ENCODE measurements at regions not wholly inside any gene's neighbourhood (a gene's known extent, or its start where the extent isn't known, plus 50 kb on each side); places are given as distances from the start of the nearest gene placed in this dataset.

DNA sequence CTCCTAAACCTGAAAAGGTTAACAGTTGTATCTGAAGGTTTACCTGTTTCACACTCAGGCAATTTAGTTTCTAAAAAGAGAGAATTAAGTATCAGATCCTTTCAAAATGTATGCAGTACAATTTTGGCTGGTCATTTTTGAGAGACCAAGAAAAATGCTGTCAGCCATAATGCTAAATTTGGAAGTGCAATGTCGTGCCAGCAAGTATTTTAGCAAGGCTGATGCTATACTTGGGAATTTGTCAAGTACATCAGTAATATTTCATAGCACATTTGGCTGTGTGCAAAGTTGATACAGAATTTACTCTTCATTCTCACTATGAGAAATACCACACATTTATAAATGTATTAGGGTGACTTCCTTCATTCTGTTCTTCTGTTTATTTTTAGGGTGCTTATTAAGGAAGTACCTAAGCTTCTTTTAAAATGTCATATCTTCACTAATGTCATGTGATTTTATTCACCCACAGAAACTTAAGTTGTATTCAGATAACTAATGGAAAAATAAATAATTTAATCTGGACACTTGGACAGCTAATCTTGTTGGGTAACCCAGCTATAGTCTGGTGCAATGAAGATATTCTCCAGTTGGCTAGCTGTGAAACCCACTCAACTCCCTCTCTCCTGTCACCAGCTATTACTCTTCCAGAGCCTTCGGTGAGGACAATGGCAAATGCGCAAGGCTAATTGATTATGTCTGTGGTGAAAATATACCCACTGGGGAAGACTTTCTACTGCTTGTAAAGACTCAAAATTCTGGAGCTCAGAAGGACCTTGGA, 84.2 kb upstream of the TLL1 start:
- Histone ChIP-seq H3K36me3 (ENCODE audit: insufficient read depth, low read length) (no peaks in the 10 kb centered on the region), H3K4me3 (ENCODE audit: low read length) (no peak overlapping the region), H3K27me3 (ENCODE audit: control insufficient read depth in 1 of 2, insufficient read depth in 2 of 2, low read length in 2 of 2) (no peaks in the 10 kb centered on the region), H3K9me3 (ENCODE audit: control insufficient read depth in 1 of 2, insufficient read depth in 1 of 2, low read length in 2 of 2) (no peaks in the 10 kb centered on the region), H3K27ac (ENCODE audit: low read depth in 1 of 2, low read length in 2 of 2) (no peak overlapping the region), H3K4me1 (ENCODE audit: insufficient read depth, low read length) (no peaks in the 10 kb centered on the region)
- POLR2A ChIA-PET, result no interaction called here
- H3K27ac Mint-ChIP-seq, result no peak overlapping the region
- H3K36me3 Mint-ChIP-seq (ENCODE audit: low read depth), result no peaks in the 10 kb centered on the region
- no peaks in the 10 kb centered on the region for H3K4me1 Mint-ChIP-seq (ENCODE audit: low read depth)
- H3K27me3 Mint-ChIP-seq, result no peaks in the 10 kb centered on the region
- CTCF ChIA-PET, result no interaction called here
- no peak overlapping the region for H3K4me3 Mint-ChIP-seq
- ATAC-seq (ENCODE audit: poor library complexity), result no peak
- DNase-seq, result no peak
- TF ChIP-seq, protein P1, sequence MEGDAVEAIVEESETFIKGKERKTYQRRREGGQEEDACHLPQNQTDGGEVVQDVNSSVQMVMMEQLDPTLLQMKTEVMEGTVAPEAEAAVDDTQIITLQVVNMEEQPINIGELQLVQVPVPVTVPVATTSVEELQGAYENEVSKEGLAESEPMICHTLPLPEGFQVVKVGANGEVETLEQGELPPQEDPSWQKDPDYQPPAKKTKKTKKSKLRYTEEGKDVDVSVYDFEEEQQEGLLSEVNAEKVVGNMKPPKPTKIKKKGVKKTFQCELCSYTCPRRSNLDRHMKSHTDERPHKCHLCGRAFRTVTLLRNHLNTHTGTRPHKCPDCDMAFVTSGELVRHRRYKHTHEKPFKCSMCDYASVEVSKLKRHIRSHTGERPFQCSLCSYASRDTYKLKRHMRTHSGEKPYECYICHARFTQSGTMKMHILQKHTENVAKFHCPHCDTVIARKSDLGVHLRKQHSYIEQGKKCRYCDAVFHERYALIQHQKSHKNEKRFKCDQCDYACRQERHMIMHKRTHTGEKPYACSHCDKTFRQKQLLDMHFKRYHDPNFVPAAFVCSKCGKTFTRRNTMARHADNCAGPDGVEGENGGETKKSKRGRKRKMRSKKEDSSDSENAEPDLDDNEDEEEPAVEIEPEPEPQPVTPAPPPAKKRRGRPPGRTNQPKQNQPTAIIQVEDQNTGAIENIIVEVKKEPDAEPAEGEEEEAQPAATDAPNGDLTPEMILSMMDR (IDR thresholded peaks at IDR 0.05), result no peak
- intact Hi-C loops (cut with DNase I, micrococcal nuclease), result no loop called here
- no peaks in the 10 kb centered on the region for H3K9me3 Mint-ChIP-seq

- no peak overlapping the region for H3K4me3 Mint-ChIP-seq
- DNase-seq, result no peak
- H3K4me1 Mint-ChIP-seq (ENCODE audit: low read depth), result no peaks in the 10 kb centered on the region
- no peak overlapping the region for H3K27ac ChIP-seq (ENCODE audit: low read depth in 1 of 2, low read length in 2 of 2)
- H3K4me3 ChIP-seq (ENCODE audit: low read length), result no peak overlapping the region
- no peak for ATAC-seq (ENCODE audit: poor library complexity)
- TF ChIP-seq, protein P1 (IDR thresholded peaks at IDR 0.05), result no peak
- intact Hi-C loops (cut with DNase I, micrococcal nuclease), result no loop called here
- ChIA-PET POLR2A (no interaction called here), CTCF (no interaction called here)
- no peaks in the 10 kb centered on the region for H3K36me3 Mint-ChIP-seq (ENCODE audit: low read depth)
- no peaks in the 10 kb centered on the region for H3K27me3 Mint-ChIP-seq
- no peak overlapping the region for H3K27ac Mint-ChIP-seq
- H3K4me1 ChIP-seq (ENCODE audit: insufficient read depth, low read length), result no peaks in the 10 kb centered on the region
- H3K36me3 ChIP-seq (ENCODE audit: insufficient read depth, low read length), result no peaks in the 10 kb centered on the region
- H3K9me3 Mint-ChIP-seq, result no peaks in the 10 kb centered on the region
- H3K9me3 ChIP-seq (ENCODE audit: control insufficient read depth in 1 of 2, insufficient read depth in 1 of 2, low read length in 2 of 2), result no peaks in the 10 kb centered on the region
- no peaks in the 10 kb centered on the region for H3K27me3 ChIP-seq (ENCODE audit: control insufficient read depth in 1 of 2, insufficient read depth in 2 of 2, low read length in 2 of 2)
Measured at GRCh38 chr4:165793236-165793635, 79.8 kb upstream of the TLL1 start.

DNA sequence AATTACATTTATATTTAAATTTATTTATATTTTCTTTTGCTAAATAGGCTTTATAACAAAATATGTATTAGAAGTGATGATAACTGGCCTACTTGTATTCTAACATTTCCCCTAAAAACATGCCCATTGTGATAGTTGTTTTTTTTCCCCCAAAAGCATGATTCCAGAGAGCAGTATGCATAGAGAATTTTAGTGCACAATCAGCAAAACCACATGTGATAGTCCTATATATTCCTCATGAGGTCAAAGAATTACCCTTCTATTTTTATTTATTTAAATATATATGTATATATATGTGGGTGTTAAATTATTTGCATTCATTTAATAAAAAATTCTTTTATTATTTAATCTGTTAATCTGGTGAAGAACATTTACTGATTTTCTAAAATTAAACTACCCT, 78.2 kb upstream of the TLL1 start:
- DNase-seq, result no peak
- no peak overlapping the region for H3K27ac ChIP-seq (ENCODE audit: low read depth in 1 of 2, low read length in 2 of 2)
- POLR2A ChIA-PET, result no interaction called here
- intact Hi-C loops (cut with DNase I, micrococcal nuclease), result no loop called here
- H3K4me1 ChIP-seq (ENCODE audit: insufficient read depth, low read length), result no peaks in the 10 kb centered on the region
- Mint-ChIP-seq H3K27me3 (no peaks in the 10 kb centered on the region), H3K4me3 (no peak overlapping the region), H3K4me1 (ENCODE audit: low read depth) (no peaks in the 10 kb centered on the region), H3K9me3 (no peaks in the 10 kb centered on the region), H3K27ac (no peak overlapping the region), H3K36me3 (ENCODE audit: low read depth) (no peaks in the 10 kb centered on the region)
- TF ChIP-seq, protein P1 (IDR thresholded peaks at IDR 0.05), result no peak
- ATAC-seq (ENCODE audit: poor library complexity), result no peak
- no peak overlapping the region for H3K4me3 ChIP-seq (ENCODE audit: low read length)
- H3K36me3 ChIP-seq (ENCODE audit: insufficient read depth, low read length), result no peaks in the 10 kb centered on the region
- H3K9me3 ChIP-seq (ENCODE audit: control insufficient read depth in 1 of 2, insufficient read depth in 1 of 2, low read length in 2 of 2), result peaks cover 0 to 8% of the 10 kb centered on the region in 2 experiments
- CTCF ChIA-PET, result no interaction called here
- H3K27me3 ChIP-seq (ENCODE audit: control insufficient read depth in 1 of 2, insufficient read depth in 2 of 2, low read length in 2 of 2), result no peaks in the 10 kb centered on the region
